ENCODE measurements at regions not wholly inside any gene's neighbourhood (a gene's known extent, or its start where the extent isn't known, plus 50 kb on each side); places are given as distances from the start of the nearest gene placed in this dataset.

DNA sequence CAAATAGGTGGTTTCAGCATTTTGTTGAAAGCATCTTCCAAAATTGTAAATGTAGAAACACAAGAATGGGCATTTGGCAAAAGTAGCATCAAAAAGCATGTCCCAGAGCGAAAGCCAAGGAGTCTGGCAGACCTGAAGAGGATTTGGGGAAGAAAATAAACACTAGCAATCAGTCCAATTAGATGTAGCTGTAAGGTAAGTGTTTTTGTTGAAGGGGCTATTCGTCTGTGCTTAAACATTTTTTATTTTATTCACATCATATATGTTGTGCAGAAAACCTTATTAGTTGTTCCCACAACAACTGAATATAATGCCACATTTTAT, 954.1 kb upstream of the COX7C start:
- ATAC-seq (ENCODE audit: insufficient number of reproducible peaks, low FRiP score, low read depth), result no peak
- Histone ChIP-seq H3K9me3 (no peaks in the 10 kb centered on the region), H3K4me3 (no peak overlapping the region), H3K36me3 (no peaks in the 10 kb centered on the region), H3K27me3 (replicated peaks; ENCODE audit: insufficient read depth) (no peaks in the 10 kb centered on the region), H3K27ac (no peak overlapping the region), H3K4me1 (ENCODE audit: control insufficient read depth in 1 of 2, low read depth in 2 of 2) (no peaks in the 10 kb centered on the region)
- TF ChIP-seq, protein P1, sequence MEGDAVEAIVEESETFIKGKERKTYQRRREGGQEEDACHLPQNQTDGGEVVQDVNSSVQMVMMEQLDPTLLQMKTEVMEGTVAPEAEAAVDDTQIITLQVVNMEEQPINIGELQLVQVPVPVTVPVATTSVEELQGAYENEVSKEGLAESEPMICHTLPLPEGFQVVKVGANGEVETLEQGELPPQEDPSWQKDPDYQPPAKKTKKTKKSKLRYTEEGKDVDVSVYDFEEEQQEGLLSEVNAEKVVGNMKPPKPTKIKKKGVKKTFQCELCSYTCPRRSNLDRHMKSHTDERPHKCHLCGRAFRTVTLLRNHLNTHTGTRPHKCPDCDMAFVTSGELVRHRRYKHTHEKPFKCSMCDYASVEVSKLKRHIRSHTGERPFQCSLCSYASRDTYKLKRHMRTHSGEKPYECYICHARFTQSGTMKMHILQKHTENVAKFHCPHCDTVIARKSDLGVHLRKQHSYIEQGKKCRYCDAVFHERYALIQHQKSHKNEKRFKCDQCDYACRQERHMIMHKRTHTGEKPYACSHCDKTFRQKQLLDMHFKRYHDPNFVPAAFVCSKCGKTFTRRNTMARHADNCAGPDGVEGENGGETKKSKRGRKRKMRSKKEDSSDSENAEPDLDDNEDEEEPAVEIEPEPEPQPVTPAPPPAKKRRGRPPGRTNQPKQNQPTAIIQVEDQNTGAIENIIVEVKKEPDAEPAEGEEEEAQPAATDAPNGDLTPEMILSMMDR (IDR thresholded peaks at IDR 0.05), result no peak
- DNase-seq (ENCODE audit: low spot score), result no peak

DNA sequence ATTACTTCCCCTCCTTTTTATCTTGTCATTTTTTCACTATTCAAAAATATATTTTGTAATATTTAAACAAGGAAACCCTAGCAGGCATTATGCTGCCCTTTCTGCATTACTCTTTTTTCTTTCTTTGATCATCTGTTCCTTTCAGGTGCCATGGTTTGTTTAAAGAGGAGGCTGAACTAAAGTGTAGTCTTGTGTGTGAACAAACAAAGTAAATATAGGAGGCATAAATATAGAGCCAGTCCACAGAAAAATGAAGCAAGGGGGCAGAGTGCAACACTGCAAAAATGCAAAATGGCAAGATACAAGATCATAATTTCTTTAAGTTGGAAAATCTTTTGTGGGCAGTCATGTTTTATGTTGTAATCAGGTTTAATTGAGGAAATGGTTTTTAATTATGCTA, 947.3 kb upstream of the COX7C start:
- no peak overlapping the region for H3K27ac ChIP-seq
- DNase-seq (ENCODE audit: low spot score) (no peak), ATAC-seq (ENCODE audit: insufficient number of reproducible peaks, low FRiP score, low read depth) (no peak)
- H3K9me3 ChIP-seq, result no peaks in the 10 kb centered on the region
- H3K4me3 ChIP-seq, result no peak overlapping the region
- no peaks in the 10 kb centered on the region for H3K36me3 ChIP-seq
- TF ChIP-seq, protein P1 (IDR thresholded peaks at IDR 0.05), result no peak
- no peaks in the 10 kb centered on the region for H3K4me1 ChIP-seq (ENCODE audit: control insufficient read depth in 1 of 2, low read depth in 2 of 2)
- H3K27me3 ChIP-seq (replicated peaks; ENCODE audit: insufficient read depth), result no peaks in the 10 kb centered on the region

DNA sequence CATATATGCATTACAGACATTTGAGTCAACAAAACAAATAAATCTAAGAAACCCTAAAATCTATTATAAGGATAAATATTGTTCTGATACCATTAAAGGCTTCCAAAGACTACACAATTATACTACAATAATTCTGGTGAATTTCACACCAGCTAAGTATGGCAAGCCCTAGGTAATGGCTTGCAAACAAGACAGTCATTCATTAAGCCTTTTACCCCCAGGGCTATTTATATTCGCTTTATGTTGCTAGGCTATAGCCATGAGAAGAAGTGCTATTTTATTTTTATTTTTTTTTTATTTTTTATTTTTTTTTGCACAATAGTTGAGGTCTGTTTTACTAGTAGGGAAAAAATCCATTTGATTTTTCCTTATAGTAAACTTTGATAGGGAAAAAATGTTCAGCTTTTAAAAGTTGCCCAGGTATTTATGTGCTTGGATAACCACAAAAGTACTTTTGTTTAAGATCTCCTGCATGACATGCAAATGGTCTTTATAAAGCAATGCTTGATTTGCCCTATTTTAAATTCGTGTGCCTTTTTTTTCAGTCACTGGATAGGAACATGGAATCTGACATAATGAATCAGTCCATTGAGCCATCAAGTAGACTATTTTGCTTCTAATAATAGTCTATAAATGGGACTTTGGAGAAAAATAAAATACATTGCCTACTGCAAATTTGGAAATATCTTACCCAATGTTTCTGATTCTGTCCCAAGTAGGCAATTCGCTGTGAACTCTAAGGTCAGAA, 946.3 kb upstream of the COX7C start:
- ATAC-seq (ENCODE audit: insufficient number of reproducible peaks, low FRiP score, low read depth), result no peak
- Histone ChIP-seq H3K9me3 (no peaks in the 10 kb centered on the region), H3K4me3 (no peak overlapping the region), H3K36me3 (no peaks in the 10 kb centered on the region), H3K27me3 (replicated peaks; ENCODE audit: insufficient read depth) (no peaks in the 10 kb centered on the region), H3K27ac (no peak overlapping the region), H3K4me1 (ENCODE audit: control insufficient read depth in 1 of 2, low read depth in 2 of 2) (no peaks in the 10 kb centered on the region)
- DNase-seq (ENCODE audit: low spot score), result no peak
- TF ChIP-seq, protein P1 (IDR thresholded peaks at IDR 0.05), result no peak

DNA sequence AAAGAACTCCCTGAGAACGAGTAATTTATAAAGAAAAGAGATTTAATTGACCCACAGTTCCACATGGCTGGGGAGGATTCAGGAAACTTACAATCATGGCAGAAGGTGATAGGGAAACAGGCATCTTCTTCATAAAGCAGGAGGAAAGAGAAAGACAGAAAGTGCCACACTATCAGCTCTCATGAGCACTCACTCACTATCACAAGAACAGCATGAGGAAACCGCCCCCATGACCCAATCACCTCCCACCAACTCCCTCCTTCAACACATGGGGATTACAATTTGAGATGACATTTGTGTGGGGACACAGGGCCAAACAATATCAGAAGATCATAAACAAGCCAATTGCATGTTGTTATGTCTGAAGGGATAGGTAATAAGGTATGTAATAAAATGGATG, 935.9 kb upstream of the COX7C start:
- Histone ChIP-seq H3K4me3 (no peak overlapping the region), H3K9me3 (no peaks in the 10 kb centered on the region), H3K27ac (no peak overlapping the region), H3K36me3 (no peaks in the 10 kb centered on the region), H3K4me1 (ENCODE audit: control insufficient read depth in 1 of 2, low read depth in 2 of 2) (no peaks in the 10 kb centered on the region), H3K27me3 (replicated peaks; ENCODE audit: insufficient read depth) (no peaks in the 10 kb centered on the region)
- TF ChIP-seq, protein P1 (IDR thresholded peaks at IDR 0.05), result no peak
- ATAC-seq (ENCODE audit: insufficient number of reproducible peaks, low FRiP score, low read depth) (no peak), DNase-seq (ENCODE audit: low spot score) (no peak)

DNA sequence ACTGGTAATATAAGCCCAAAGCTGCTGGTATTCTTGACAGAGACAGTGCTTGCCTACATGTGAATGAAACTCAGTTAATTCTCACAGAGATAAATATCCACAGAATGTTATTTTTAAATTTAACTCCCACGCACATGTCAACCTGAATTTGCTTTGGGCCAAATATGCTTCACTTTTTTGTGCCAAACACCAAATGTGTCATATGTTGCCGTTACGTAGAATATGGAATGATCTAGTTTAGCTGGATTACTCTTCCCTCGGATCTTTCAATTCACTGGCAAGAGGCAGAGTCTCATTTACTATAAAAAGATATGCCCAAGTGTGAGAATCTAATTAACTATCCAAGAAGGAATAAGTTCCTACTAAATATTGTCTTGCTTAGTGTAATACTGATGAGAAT, 933.4 kb upstream of the COX7C start:
- TF ChIP-seq, protein P1 (IDR thresholded peaks at IDR 0.05), result no peak
- no peaks in the 10 kb centered on the region for H3K27me3 ChIP-seq (replicated peaks; ENCODE audit: insufficient read depth)

More for the DNA sequence above, 933.4 kb upstream of the COX7C start:
- Histone ChIP-seq H3K27ac (no peak overlapping the region), H3K36me3 (no peaks in the 10 kb centered on the region), H3K4me3 (no peak overlapping the region), H3K9me3 (no peaks in the 10 kb centered on the region), H3K4me1 (ENCODE audit: control insufficient read depth in 1 of 2, low read depth in 2 of 2) (no peaks in the 10 kb centered on the region)
- ATAC-seq (ENCODE audit: insufficient number of reproducible peaks, low FRiP score, low read depth), result no peak
- DNase-seq (ENCODE audit: low spot score), result no peak
